Brain microvascular endothelial cell (primary cell): ENCODE measurements at regions not wholly inside any gene's neighbourhood (a gene's known extent, or its start where the extent isn't known, plus 50 kb on each side); places are given as distances from the start of the nearest gene placed in this dataset.

ENCODE experiments used
- DNase-seq: peaks from one replicate; pipeline ENCODE4 v3.0.0-alpha.2; 2020
- H3K27ac ChIP-seq: fragments of 250-450 bp; sonication (Bioruptor Pico); 2 replicates; pipeline ENCODE4 v1.5.1; 2020; ENCODE audit warnings: mild to moderate bottlenecking, moderate library complexity
- H3K27me3 ChIP-seq: fragments of 250-450 bp; sonication (Bioruptor Pico); replicated peaks from 2 replicates; pipeline ENCODE4 v1.5.1; 2020; ENCODE audit warnings: mild to moderate bottlenecking
- H3K36me3 ChIP-seq: fragments of 250-450 bp; sonication (Bioruptor Pico); replicated peaks from 2 replicates; pipeline ENCODE4 v1.5.1; 2020; ENCODE audit warnings: mild to moderate bottlenecking
- H3K4me3 ChIP-seq: 2 replicates; pipeline ENCODE4 v1.5.1; 2011; ENCODE audit warnings: low read depth, mild to moderate bottlenecking, control low read depth, low read length, moderate library complexity
- CTCF ChIP-seq: IDR thresholded peaks from 2 replicates; pipeline ENCODE4 v1.5.1; 2011; ENCODE audit warnings: low read depth, mild to moderate bottlenecking, moderate library complexity, low read length, control low read depth, inconsistent platforms; ENCODE audit errors: missing control alignments
- in situ Hi-C: cut with HindIII; loops from 2 replicates; pipeline ENCODE4 v1.10.0; 2017; ENCODE audit warnings: low sequenced_read_pairs, low pct_ligation_motif_present

GRCh38 chr2:203809084-203809521 is 58.5 kb upstream of the CTLA4 start:
- in situ Hi-C loops, result loop anchor here (10.0 to 25.0 kb wide), 2 partner anchors 124 to 322 kb away; no protein-coding TSS in a partner anchor
- H3K27me3 ChIP-seq, result no peaks in the 10 kb centered on the region
- no peaks in the 10 kb centered on the region for H3K36me3 ChIP-seq
- peak; percentile 64 for DNase-seq
- H3K27ac ChIP-seq, result peak overlapping the region; percentile 94
- TF ChIP-seq CTCF, result no peak
- H3K4me3 ChIP-seq, result no peak overlapping the region

GRCh38 chr2:203809991-203810510 is 57.5 kb upstream of the CTLA4 start:
- Histone ChIP-seq H3K27ac (peak overlapping the region; percentile 94), H3K27me3 (no peaks in the 10 kb centered on the region), H3K36me3 (no peaks in the 10 kb centered on the region), H3K4me3 (no peak overlapping the region)
- TF ChIP-seq CTCF, result no peak
- no peak for DNase-seq
- in situ Hi-C loops, result loop anchor here (10.0 to 25.0 kb wide), 2 partner anchors 125 to 323 kb away; no protein-coding TSS in a partner anchor

- in situ Hi-C loops, result loop anchor here (25.0 kb wide), 1 partner anchor 324 kb away; no protein-coding TSS in a partner anchor
- no peak for TF ChIP-seq CTCF
- Histone ChIP-seq H3K4me3 (no peak overlapping the region), H3K36me3 (no peaks in the 10 kb centered on the region), H3K27ac (peak overlapping the region; percentile 94), H3K27me3 (no peaks in the 10 kb centered on the region)
- DNase-seq, result peak; percentile 95
Observed at GRCh38 chr2:203811491-203812221, 55.9 kb upstream of the CTLA4 start.

- Histone ChIP-seq H3K27me3 (no peaks in the 10 kb centered on the region), H3K36me3 (no peaks in the 10 kb centered on the region), H3K27ac (peak overlapping the region; percentile 94), H3K4me3 (no peak overlapping the region)
- DNase-seq, result no peak
- no peak for TF ChIP-seq CTCF
- in situ Hi-C loops, result loop anchor here (25.0 kb wide), 1 partner anchor 325 kb away; no protein-coding TSS in a partner anchor
Observed at GRCh38 chr2:203812294-203813221, 55.0 kb upstream of the CTLA4 start.

GRCh38 chr2:203813684-203814083 is 53.9 kb upstream of the CTLA4 start:
- no peak overlapping the region for H3K27ac ChIP-seq

More at GRCh38 chr2:203813684-203814083, 53.9 kb upstream of the CTLA4 start:
- in situ Hi-C loops, result loop anchor here (25.0 kb wide), 1 partner anchor 326 kb away; no protein-coding TSS in a partner anchor
- DNase-seq, result no peak
- no peak for TF ChIP-seq CTCF
- no peaks in the 10 kb centered on the region for H3K27me3 ChIP-seq
- no peak overlapping the region for H3K4me3 ChIP-seq
- H3K36me3 ChIP-seq, result no peaks in the 10 kb centered on the region
